ENCODE measurements at regions not wholly inside any gene's neighbourhood (a gene's known extent, or its start where the extent isn't known, plus 50 kb on each side); places are given as distances from the start of the nearest gene placed in this dataset.
"Not testable (repeated sequence)": the region's sequence is repeated elsewhere in the genome, so short reads cannot be mapped to it uniquely, and the experiment has no call there.

DNA sequence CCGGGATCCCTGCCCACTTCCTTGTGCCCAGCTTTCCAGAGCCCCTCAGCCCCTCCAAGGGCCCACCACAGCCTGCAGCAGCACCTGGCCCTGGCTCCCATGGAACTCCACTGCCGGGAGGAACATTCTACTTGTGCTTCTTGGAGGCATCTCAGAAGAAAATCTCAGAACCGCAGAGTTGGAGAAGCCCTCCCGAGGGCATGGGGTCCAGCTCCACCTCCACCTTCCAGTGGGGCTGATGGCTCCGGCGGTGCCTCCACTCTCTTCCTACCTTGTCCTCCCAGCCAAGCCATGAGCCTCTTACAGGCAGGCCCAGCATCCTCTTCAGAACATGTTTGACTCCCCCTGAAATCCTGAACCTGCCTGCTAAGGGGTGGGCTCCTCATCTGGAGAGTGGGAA, 79.4 kb upstream of the ZNF469 start:
- no peak for DNase-seq (ENCODE audit: low read depth in 3 of 3)

GRCh38 chr16:88303890-88304819, 78.6 kb upstream of the ZNF469 start:
- DNase-seq (ENCODE audit: low read depth in 3 of 3) = no peak

- no peak for DNase-seq (ENCODE audit: low read depth in 3 of 3)
Measured at GRCh38 chr16:88305176-88305575, 77.6 kb upstream of the ZNF469 start.

GRCh38 chr16:88306411-88306810, 76.3 kb upstream of the ZNF469 start:
- no peak for DNase-seq (ENCODE audit: low read depth in 3 of 3)

GRCh38 chr16:88306860-88307545, 75.8 kb upstream of the ZNF469 start:
- DNase-seq (ENCODE audit: low read depth in 3 of 3) = no peak

DNA sequence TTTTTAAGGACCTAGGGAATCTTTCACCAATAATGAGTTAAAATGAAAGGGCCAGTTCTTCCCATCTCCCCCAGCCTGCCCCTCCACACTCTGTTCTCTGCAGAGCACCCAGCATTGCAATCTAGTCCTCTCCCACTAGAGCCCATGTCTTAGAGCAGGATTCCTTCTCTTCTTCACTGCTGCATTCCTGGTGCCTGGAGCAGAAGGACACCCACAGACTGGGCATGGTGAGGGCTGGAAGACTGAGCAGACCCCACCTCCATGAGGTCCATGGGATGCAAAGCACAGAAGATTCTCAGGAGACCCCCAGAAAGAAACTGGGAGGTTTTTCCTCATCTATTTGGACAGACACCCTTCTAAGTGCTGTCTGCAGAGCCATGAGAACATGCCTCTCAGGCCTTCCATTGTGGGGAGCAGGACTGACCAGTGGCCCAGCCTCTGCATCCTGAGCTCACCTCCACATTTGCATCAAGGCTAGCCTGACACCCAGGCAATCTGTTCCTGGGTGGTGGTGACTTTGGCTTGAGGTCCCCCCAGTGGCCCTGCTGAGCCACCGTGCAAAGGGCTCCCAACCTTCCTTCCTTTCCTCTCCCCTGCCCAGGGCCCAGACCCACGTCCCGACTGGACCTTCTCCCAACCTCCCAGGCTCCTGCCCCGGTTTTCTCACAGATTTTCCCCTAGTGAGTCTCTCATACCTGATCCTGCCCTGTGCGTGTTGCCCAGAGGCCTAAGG, 74.2 kb upstream of the ZNF469 start:
- DNase-seq (ENCODE audit: low read depth in 3 of 3) = no peak

DNA sequence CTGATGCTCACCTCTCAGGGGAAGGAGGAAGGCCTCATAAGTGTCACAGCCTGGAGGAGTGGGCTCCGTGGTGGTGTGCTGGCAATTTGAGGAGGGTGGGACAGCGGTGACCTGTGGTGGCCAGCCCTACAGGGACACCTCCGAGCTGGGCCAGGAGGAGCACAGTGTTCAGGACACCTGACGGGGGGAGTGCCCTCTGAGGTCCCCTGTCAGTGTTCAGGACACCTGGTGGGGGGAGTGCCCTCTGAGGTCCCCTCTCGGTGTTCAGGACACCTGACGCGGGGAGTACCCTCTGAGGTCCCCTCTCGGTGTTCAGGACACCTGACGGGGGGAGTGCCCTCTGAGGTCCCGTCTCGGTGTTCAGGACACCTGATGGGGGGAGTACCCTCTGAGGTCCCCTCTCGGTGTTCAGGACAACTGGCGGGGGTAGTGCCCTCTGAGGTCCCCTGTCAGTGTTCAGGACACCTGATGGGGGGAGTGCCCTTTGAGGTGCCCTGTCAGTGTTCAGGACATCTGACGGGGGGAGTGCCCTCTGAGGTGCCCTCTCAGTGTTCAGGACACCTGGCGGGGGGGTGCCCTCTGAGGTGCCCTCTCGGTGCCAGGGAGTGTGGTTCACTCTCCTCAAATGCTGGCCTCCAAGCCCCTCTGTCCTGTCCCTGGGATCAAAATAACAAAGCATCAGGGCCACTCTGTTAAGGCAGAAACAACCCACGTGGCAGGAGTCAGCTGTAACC, 73.4 kb upstream of the ZNF469 start:
- no peak for DNase-seq (ENCODE audit: low read depth in 3 of 3)

GRCh38 chr16:88309908-88310265, 72.9 kb upstream of the ZNF469 start:
- no peak for DNase-seq (ENCODE audit: low read depth in 3 of 3)

DNA sequence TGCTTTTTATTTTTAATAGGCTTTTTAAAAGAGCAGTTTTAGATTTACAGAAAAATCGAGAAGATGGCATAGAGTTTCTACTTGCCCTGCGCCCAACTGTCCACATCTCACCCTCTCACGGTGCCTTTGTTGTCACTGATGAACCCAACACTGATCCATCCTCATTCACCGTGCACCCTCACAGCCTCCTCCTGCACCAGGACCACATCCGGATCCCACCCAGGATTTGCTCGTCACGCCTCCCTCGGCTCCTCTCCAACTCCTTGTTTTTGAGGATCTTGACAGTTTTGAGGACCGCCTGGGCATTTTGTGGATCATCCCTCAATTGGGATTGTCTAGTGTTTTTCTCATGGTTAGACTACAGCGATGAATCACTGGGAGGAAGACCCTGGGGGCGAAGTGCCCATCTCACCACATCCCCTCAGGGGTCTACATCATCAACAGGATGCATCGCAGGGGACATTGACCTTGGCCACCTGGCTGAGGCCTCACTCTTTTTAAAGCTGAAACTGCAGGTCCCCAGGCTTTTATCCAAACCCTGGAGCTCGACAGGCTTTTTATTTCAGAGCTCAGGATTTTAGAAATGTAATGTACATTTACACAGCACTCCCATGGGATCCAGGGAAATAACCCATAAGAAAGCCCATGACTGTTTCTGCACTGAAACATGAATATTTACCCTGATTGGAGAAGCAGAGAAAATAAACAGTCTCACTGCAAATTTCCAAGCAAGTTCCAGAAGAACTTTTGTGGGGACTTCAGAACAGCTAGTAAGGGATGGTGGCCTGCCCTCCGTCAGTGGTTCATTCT, 71.8 kb upstream of the ZNF469 start:
- DNase-seq (ENCODE audit: low read depth in 3 of 3) = no peak

- not testable (repeated sequence) for DNase-seq (ENCODE audit: low read depth in 3 of 3)
Measured at GRCh38 chr16:88311860-88312259, 70.9 kb upstream of the ZNF469 start.

- no peak for DNase-seq (ENCODE audit: low read depth in 3 of 3)
Measured at GRCh38 chr16:88312732-88313131, 70.0 kb upstream of the ZNF469 start.

- no peak for DNase-seq (ENCODE audit: low read depth in 3 of 3)
Measured at GRCh38 chr16:88314991-88315542, 67.7 kb upstream of the ZNF469 start.

DNA sequence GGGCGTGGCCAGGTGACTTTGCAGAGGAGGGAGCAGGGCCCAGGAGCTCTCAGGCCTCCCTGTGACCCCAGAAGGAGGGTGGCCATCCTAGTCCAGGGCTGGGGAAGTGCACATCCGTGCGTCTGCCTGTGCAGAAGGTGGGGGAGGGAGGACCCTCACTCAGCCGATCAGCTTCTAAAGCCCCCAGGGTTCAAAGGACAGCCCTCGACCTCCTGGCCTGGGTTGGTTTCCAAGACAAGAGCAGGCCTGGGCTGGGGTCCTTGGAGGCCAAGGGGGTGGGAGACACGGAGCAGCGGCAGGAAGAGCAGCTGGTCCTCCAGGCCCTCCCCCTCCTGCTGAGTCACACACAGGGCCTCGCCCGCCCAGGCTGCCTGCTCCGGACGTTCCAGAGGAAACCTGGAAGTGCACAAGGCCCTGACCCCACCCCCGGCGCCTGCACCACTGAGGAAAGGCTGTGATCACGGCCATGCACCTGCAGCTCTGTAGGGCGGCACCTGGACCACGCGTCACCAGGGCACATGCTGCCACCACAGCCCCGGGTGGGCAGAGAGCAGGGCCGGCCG, 67.1 kb upstream of the ZNF469 start:
- DNase-seq (ENCODE audit: low read depth in 3 of 3) = no peak

DNA sequence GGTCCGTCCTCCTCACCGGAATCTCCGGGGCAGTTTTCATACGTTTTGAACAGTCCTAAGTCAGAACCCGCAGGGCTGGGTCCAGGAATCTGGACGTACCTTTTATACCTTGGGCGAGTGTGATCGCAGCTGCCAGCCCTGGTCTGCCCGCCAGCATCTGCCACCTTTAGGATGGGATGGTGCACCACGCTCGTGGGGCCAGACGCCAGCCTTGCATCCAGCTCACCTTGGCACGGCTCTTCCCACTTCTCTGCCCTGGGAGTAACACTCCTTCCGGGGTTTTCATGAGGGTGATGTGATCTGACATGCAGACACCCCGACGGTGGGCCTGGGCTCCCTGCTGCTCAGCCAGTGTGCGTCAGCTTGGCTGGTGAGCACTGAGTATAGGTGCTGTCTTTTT, 66.6 kb upstream of the ZNF469 start:
- no peak for DNase-seq (ENCODE audit: low read depth in 3 of 3)

DNA sequence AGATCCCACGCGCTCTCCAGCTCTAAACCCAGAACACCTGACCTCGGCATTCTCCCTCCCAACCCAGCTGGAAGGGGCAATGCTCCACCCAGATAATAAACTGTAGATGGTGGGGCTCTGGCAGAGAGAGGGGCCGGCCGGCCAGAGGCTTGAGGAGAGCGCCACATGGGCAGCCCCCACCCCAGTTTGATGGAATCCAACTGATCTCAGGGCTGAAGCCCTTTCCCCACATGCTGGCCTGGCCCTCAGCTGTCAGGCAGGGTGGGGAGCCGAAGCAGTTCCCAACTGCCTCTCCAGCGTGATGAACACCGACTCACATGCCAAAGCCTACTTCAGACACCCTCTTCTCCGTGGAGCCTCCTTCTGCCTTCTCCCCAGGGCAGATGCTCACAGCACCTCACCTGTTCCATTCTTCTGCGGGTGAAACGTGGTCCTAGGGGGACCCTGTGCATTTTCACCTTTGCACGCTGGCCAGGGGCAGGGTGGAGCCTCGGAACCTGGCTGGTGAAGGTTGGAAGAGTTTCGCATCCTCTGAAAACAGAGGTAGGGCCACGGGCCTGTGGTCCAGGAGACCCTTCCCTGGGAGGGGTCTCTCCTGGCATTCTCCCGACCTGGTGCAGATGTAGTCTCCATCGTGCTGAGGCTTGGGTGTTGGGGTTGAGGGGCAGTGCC, 65.7 kb upstream of the ZNF469 start:
- no peak for DNase-seq (ENCODE audit: low read depth in 3 of 3)

GRCh38 chr16:88317613-88317965, 65.2 kb upstream of the ZNF469 start:
- DNase-seq (ENCODE audit: low read depth in 3 of 3) = no peak

DNA sequence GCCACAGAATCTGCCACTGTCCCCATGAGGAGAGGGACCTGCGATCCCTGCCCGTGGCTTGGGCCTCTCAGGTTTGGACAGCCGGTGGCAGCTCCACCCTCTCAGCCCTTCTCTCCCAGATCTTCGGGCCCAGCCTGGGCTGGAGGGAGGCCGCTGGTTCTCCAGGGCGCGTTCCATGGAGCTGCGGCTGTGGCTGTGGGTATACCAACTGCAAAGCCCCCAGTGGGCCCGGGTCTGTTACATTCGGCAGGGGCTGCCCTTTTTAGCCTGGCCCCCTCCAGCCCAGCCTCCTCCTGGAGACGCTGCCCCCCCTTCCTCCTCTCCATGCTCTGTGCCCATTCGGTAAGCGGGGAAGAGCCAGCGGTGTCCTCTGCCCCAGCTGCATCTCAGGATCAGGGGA, 64.7 kb upstream of the ZNF469 start:
- DNase-seq (ENCODE audit: low read depth in 3 of 3) = no peak

DNA sequence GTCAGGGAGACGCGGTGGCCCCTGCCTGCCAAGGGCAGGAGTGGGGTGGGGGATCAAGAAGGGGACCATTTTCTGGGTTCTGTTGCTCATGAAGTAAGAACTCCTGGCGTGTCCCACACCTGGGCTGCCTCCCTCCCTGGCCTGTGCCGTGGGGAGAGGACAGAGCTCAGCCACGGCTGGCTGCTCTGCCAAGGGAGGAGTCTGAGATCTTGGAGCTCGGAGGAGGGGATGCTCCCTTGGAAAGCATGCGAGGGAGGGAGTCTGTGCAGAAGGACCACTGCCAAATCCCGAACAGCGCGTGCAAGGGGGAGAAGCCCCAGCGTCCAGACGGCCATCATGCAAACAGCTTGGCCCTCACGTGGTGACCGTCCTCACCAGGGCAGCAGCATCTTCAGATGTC, 64.2 kb upstream of the ZNF469 start:
- DNase-seq (ENCODE audit: low read depth in 3 of 3) = no peak

- no peak for DNase-seq (ENCODE audit: low read depth in 3 of 3)
Measured at GRCh38 chr16:88319116-88319965, 63.4 kb upstream of the ZNF469 start.

Data from stimulated activated CD4-positive, alpha-beta T cell treated with anti-CD3 and anti-CD28 coated beads, TNF-alpha, amount 100 ng/mL, for 4 hours (primary cell).